ENCODE measurements at regions not wholly inside any gene's neighbourhood (a gene's known extent, or its start where the extent isn't known, plus 50 kb on each side); places are given as distances from the start of the nearest gene placed in this dataset.

GRCh38 chr14:38880643-38881524 lies 222.2 kb downstream of the SEC23A start:
- no peaks in the 10 kb centered on the region for H3K27me3 ChIP-seq (ENCODE audit: insufficient read depth, insufficient read length)
- H3K9me3 ChIP-seq (ENCODE audit: insufficient read depth, low read length), result no peaks in the 10 kb centered on the region
- DNase-seq (ENCODE audit: low read depth, low spot score), result no peak
- no peak overlapping the region for H3K9ac ChIP-seq (ENCODE audit: insufficient read length, low read depth)
- TF ChIP-seq SUZ12 (IDR thresholded peaks at IDR 0.05; ENCODE audit: extremely low read depth, insufficient read depth, insufficient read length) (no peak), ZNF274 (IDR thresholded peaks at IDR 0.05; ENCODE audit: low read depth, low read length) (no peak), YY1 (IDR thresholded peaks at IDR 0.05; ENCODE audit: insufficient read depth, insufficient read length) (no peak)
- H3K4me3 ChIP-seq (ENCODE audit: insufficient read length, low read depth), result no peak overlapping the region
- H3K4me1 ChIP-seq (ENCODE audit: insufficient read depth, insufficient read length), result no peaks in the 10 kb centered on the region
- H3K36me3 ChIP-seq (ENCODE audit: insufficient read depth, insufficient read length, low read length), result no peaks in the 10 kb centered on the region

GRCh38 chr14:38877744-38878388 lies 225.2 kb downstream of the SEC23A start:
- no peak for TF ChIP-seq SUZ12 (IDR thresholded peaks at IDR 0.05; ENCODE audit: extremely low read depth, insufficient read depth, insufficient read length)
- TF ChIP-seq ZNF274 (IDR thresholded peaks at IDR 0.05; ENCODE audit: low read depth, low read length), result no peak
- TF ChIP-seq YY1 (IDR thresholded peaks at IDR 0.05; ENCODE audit: insufficient read depth, insufficient read length), result no peak
- Histone ChIP-seq H3K9me3 (ENCODE audit: insufficient read depth, low read length) (no peaks in the 10 kb centered on the region), H3K9ac (ENCODE audit: insufficient read length, low read depth) (no peak overlapping the region), H3K4me3 (ENCODE audit: insufficient read length, low read depth) (no peak overlapping the region), H3K4me1 (ENCODE audit: insufficient read depth, insufficient read length) (no peaks in the 10 kb centered on the region), H3K27me3 (ENCODE audit: insufficient read depth, insufficient read length) (no peaks in the 10 kb centered on the region), H3K36me3 (ENCODE audit: insufficient read depth, insufficient read length, low read length) (no peaks in the 10 kb centered on the region)
- no peak for DNase-seq (ENCODE audit: low read depth, low spot score)

- Histone ChIP-seq H3K4me1 (ENCODE audit: insufficient read depth, insufficient read length) (no peaks in the 10 kb centered on the region), H3K27me3 (ENCODE audit: insufficient read depth, insufficient read length) (no peaks in the 10 kb centered on the region), H3K36me3 (ENCODE audit: insufficient read depth, insufficient read length, low read length) (no peaks in the 10 kb centered on the region), H3K4me3 (ENCODE audit: insufficient read length, low read depth) (no peak overlapping the region), H3K9me3 (ENCODE audit: insufficient read depth, low read length) (no peaks in the 10 kb centered on the region), H3K9ac (ENCODE audit: insufficient read length, low read depth) (no peak overlapping the region)
- no peak for TF ChIP-seq ZNF274 (IDR thresholded peaks at IDR 0.05; ENCODE audit: low read depth, low read length)
- TF ChIP-seq YY1 (IDR thresholded peaks at IDR 0.05; ENCODE audit: insufficient read depth, insufficient read length), result no peak
- TF ChIP-seq SUZ12 (IDR thresholded peaks at IDR 0.05; ENCODE audit: extremely low read depth, insufficient read depth, insufficient read length), result no peak
- no peak for DNase-seq (ENCODE audit: low read depth, low spot score)
Measured at GRCh38 chr14:38874721-38875120, 228.3 kb downstream of the SEC23A start.

- no peaks in the 10 kb centered on the region for H3K36me3 ChIP-seq (ENCODE audit: insufficient read depth, insufficient read length, low read length)
- no peak for DNase-seq (ENCODE audit: low read depth, low spot score)
- H3K4me3 ChIP-seq (ENCODE audit: insufficient read length, low read depth), result no peak overlapping the region
- no peaks in the 10 kb centered on the region for H3K4me1 ChIP-seq (ENCODE audit: insufficient read depth, insufficient read length)
- TF ChIP-seq ZNF274 (IDR thresholded peaks at IDR 0.05; ENCODE audit: low read depth, low read length) (no peak), YY1 (IDR thresholded peaks at IDR 0.05; ENCODE audit: insufficient read depth, insufficient read length) (no peak), SUZ12 (IDR thresholded peaks at IDR 0.05; ENCODE audit: extremely low read depth, insufficient read depth, insufficient read length) (no peak)
- H3K9me3 ChIP-seq (ENCODE audit: insufficient read depth, low read length), result no peaks in the 10 kb centered on the region
- no peak overlapping the region for H3K9ac ChIP-seq (ENCODE audit: insufficient read length, low read depth)
- H3K27me3 ChIP-seq (ENCODE audit: insufficient read depth, insufficient read length), result no peaks in the 10 kb centered on the region
Measured at GRCh38 chr14:38873941-38874612, 229.0 kb downstream of the SEC23A start.

GRCh38 chr14:38870296-38870836 lies 232.7 kb downstream of the SEC23A start:
- Histone ChIP-seq H3K4me3 (ENCODE audit: insufficient read length, low read depth) (no peak overlapping the region), H3K9me3 (ENCODE audit: insufficient read depth, low read length) (no peaks in the 10 kb centered on the region), H3K36me3 (ENCODE audit: insufficient read depth, insufficient read length, low read length) (no peaks in the 10 kb centered on the region), H3K9ac (ENCODE audit: insufficient read length, low read depth) (no peak overlapping the region), H3K27me3 (ENCODE audit: insufficient read depth, insufficient read length) (no peaks in the 10 kb centered on the region), H3K4me1 (ENCODE audit: insufficient read depth, insufficient read length) (no peaks in the 10 kb centered on the region)
- no peak for DNase-seq (ENCODE audit: low read depth, low spot score)
- TF ChIP-seq YY1 (IDR thresholded peaks at IDR 0.05; ENCODE audit: insufficient read depth, insufficient read length) (no peak), ZNF274 (IDR thresholded peaks at IDR 0.05; ENCODE audit: low read depth, low read length) (no peak), SUZ12 (IDR thresholded peaks at IDR 0.05; ENCODE audit: extremely low read depth, insufficient read depth, insufficient read length) (no peak)

GRCh38 chr14:38868399-38869290 lies 234.4 kb downstream of the SEC23A start:
- no peak for DNase-seq (ENCODE audit: low read depth, low spot score)

More at GRCh38 chr14:38868399-38869290, 234.4 kb downstream of the SEC23A start:
- Histone ChIP-seq H3K9ac (ENCODE audit: insufficient read length, low read depth) (no peak overlapping the region), H3K27me3 (ENCODE audit: insufficient read depth, insufficient read length) (no peaks in the 10 kb centered on the region), H3K4me3 (ENCODE audit: insufficient read length, low read depth) (no peak overlapping the region), H3K4me1 (ENCODE audit: insufficient read depth, insufficient read length) (no peaks in the 10 kb centered on the region), H3K9me3 (ENCODE audit: insufficient read depth, low read length) (no peaks in the 10 kb centered on the region), H3K36me3 (ENCODE audit: insufficient read depth, insufficient read length, low read length) (no peaks in the 10 kb centered on the region)
- TF ChIP-seq ZNF274 (IDR thresholded peaks at IDR 0.05; ENCODE audit: low read depth, low read length) (no peak), SUZ12 (IDR thresholded peaks at IDR 0.05; ENCODE audit: extremely low read depth, insufficient read depth, insufficient read length) (no peak), YY1 (IDR thresholded peaks at IDR 0.05; ENCODE audit: insufficient read depth, insufficient read length) (no peak)
